ENCODE measurements at regions not wholly inside any gene's neighbourhood (a gene's known extent, or its start where the extent isn't known, plus 50 kb on each side); places are given as distances from the start of the nearest gene placed in this dataset.
"Not testable (repeated sequence)": the region's sequence is repeated elsewhere in the genome, so short reads cannot be mapped to it uniquely, and the experiment has no call there.

GRCh38 chr4:112708772-112709171, 71.8 kb downstream of the LARP7 start:
- in situ Hi-C loops (cut with HindIII; ENCODE audit: low pct_unique_long_range_greater_than_20kb, low sequenced_read_pairs) = no loop called here
- no peak for DNase-seq (ENCODE audit: low read depth)

DNA sequence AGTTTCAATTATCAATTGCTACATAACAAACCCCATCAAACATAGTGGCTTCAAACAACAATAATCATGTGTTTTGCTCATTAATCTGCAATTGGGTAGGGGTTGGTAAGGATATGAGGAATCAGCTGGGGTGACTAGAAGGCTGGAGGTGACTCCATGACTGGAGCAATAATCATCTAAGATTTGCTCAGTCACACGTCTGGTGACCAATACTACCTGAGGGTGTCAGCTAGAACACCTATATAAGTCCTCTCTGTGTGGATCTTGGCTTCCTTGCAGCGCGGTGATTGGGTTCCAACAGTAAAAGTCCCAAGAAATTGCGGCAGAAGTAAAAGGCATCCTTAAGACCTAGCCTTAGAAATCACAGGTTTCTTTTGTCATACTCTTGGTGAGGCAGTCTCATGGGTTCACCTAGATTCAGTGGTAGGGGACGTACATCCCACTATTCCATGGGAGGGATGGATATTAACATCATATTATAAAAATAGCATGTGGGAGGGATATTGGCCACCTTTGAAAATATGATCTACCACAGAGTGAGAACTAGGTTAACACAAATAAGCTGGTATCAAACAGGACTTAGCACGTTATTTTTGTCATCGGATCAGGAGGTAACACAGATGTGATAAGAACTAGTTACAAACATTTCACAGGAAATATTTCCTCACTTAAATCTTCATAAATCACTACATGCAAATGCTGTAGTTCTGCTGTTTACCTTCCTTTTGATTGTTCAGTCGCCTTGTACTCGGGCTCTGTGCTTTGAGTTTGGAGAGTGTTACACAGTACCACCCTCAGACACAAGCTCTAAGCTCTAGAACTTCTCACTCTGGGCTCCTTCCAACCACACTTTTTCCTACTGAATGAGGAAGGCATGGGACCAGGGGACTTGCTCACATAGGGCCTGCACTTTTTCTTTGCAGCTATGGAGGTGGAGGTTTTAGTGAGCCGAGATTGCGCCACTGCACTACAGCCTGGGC, 78.3 kb downstream of the LARP7 start:
- in situ Hi-C loops (cut with HindIII; ENCODE audit: low pct_unique_long_range_greater_than_20kb, low sequenced_read_pairs) = no loop called here
- DNase-seq (ENCODE audit: low read depth) = no peak

- no peak for DNase-seq (ENCODE audit: low read depth)
- in situ Hi-C loops (cut with HindIII; ENCODE audit: low pct_unique_long_range_greater_than_20kb, low sequenced_read_pairs) = no loop called here
Measured at GRCh38 chr4:112717856-112718255, 80.9 kb downstream of the LARP7 start.

GRCh38 chr4:112721627-112722026, 84.7 kb downstream of the LARP7 start:
- no peak for DNase-seq (ENCODE audit: low read depth)
- in situ Hi-C loops (cut with HindIII; ENCODE audit: low pct_unique_long_range_greater_than_20kb, low sequenced_read_pairs) = no loop called here

GRCh38 chr4:112726041-112726440, 89.1 kb downstream of the LARP7 start:
- in situ Hi-C loops (cut with HindIII; ENCODE audit: low pct_unique_long_range_greater_than_20kb, low sequenced_read_pairs) = no loop called here
- DNase-seq (ENCODE audit: low read depth) = no peak

- DNase-seq (ENCODE audit: low read depth); in situ Hi-C loops (cut with HindIII; ENCODE audit: low pct_unique_long_range_greater_than_20kb, low sequenced_read_pairs): not testable (repeated sequence)
Measured at GRCh38 chr4:112727728-112728127, 90.8 kb downstream of the LARP7 start.

DNA sequence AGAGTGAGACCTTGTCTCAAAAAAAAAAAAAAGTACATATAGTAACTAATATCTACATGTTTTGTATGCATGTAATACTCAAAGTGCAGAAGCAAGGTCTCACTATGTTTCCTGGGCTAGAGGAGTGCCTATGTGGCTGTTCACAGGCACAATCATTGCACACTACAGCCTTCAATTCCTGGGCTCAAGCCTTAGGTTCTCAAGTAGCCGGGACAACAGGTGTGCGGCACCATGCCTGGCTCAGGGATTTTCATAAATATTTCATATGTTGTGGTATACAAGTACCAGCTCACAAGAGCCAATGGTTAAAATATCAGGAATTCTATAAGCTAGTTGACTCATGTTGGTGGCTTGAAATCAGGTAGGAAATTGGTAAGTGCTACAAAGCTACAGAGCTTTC, 94.8 kb downstream of the LARP7 start:
- no peak for DNase-seq (ENCODE audit: low read depth)
- in situ Hi-C loops (cut with HindIII; ENCODE audit: low pct_unique_long_range_greater_than_20kb, low sequenced_read_pairs) = no loop called here

DNA sequence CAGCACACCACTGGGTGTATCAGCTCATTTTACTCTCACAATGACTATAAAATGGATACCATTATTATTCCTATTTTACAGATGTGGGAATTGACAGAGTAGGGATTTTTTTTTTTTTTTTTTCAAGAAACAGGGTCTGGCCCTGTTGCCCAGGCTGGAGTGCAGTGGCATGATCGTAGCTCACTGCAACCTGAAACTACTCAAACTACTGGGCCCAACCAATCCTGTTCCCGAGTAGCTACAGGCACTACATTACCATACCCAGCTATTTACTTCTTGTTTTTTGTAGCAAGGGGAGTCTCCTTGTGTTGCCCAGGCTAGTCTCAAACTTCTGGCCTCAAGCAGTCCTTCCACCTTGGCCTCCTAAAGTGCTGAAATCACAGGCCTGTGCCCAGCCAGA, 95.2 kb downstream of the LARP7 start:
- in situ Hi-C loops (cut with HindIII; ENCODE audit: low pct_unique_long_range_greater_than_20kb, low sequenced_read_pairs) = no loop called here

GRCh38 chr4:112735474-112735951, 98.6 kb downstream of the LARP7 start:
- no peak for DNase-seq (ENCODE audit: low read depth)
- in situ Hi-C loops (cut with HindIII; ENCODE audit: low pct_unique_long_range_greater_than_20kb, low sequenced_read_pairs) = no loop called here

More for the DNA sequence above, 95.2 kb downstream of the LARP7 start:
- DNase-seq (ENCODE audit: low read depth) = no peak

DNA sequence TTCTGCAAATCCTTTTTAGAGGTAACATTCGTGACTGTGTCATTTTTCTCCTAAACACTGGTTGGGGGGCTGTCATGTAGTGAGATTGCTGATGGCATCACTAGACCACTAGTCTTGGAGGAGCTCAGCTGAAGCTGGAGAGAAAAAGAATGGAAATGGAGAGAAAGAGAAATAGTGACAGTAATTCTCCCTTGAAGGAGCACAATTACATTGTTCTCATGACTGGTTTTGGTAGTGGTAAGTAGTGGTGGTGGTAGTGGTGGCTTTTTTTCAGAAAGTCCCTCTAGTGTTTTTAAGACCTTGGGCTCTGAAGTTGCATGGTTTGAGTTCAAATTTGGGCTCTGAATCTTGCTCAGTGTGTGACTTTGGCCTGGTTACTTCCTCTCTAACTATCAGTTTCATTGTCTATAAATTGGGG, 99.8 kb downstream of the LARP7 start:
- in situ Hi-C loops (cut with HindIII; ENCODE audit: low pct_unique_long_range_greater_than_20kb, low sequenced_read_pairs) = no loop called here

GRCh38 chr4:112739442-112739841, 102.5 kb downstream of the LARP7 start:
- DNase-seq (ENCODE audit: low read depth) = no peak
- in situ Hi-C loops (cut with HindIII; ENCODE audit: low pct_unique_long_range_greater_than_20kb, low sequenced_read_pairs) = no loop called here

More for the DNA sequence above, 99.8 kb downstream of the LARP7 start:
- no peak for DNase-seq (ENCODE audit: low read depth)

GRCh38 chr4:112747036-112747435, 110.1 kb downstream of the LARP7 start:
- DNase-seq (ENCODE audit: low read depth) = no peak
- in situ Hi-C loops (cut with HindIII; ENCODE audit: low pct_unique_long_range_greater_than_20kb, low sequenced_read_pairs) = no loop called here

DNA sequence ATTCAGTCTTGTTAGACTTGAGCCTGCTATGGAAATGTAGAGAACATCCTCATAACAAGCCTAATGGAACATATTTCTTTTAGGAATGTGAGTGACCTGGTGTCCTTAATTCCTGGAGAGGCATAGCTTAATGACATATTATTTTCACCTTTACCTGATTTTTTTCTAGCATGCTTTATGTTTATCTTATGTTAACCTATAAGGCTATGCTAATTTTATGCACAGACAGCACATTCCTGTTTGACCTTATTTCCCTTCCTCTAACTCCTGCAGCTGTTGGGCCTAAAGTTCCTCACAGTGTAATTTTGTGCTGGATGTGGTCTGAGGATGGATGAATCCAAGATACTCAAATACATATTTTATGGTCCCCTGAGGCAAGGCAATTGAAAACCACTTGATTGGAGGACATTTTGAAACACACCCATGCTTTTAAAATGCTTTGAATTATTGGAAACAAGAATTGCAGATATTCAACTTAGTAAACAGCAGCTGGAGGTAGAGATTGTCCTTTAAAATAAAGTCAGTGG, 111.5 kb downstream of the LARP7 start:
- no peak for DNase-seq (ENCODE audit: low read depth)
- in situ Hi-C loops (cut with HindIII; ENCODE audit: low pct_unique_long_range_greater_than_20kb, low sequenced_read_pairs) = no loop called here

DNA sequence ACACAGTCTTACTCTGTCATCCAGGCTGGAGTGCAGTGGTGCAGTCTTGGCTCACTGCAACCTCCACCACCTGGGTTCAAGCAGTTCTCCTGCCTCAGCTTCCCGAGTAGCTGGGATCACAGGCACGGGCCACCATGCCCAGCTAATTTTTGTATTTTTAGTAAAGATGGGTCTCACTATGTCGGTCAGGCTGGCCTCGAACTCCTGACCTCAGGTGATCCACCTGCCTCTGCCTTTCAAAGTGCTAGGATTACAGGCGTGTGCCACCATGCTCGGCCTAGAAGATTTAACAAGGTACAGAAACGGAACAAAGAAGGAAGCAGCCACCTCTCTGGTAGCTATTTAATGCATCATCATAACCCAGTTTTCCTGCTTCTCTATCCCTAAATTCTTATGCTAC, 113.8 kb downstream of the LARP7 start:
- in situ Hi-C loops (cut with HindIII; ENCODE audit: low pct_unique_long_range_greater_than_20kb, low sequenced_read_pairs) = not testable (repeated sequence)

DNA sequence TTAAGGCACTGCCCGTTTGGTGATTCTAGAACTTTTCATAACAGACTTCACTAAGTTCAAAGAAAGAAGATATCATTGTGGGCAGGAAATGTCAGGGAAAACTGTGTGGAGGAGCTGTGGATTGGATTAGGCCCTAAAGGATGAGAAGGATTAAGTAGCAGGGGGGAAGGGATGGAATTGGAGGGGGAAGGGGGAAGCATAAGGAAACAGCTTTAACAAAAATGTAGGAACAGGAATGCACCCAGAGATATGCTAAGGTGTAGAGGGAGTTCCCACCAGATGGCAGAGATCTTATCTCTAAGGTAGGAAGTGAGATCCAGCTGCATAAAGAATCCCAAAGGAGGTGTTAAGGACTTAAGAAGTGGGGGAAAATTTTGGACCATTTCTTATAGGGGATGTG, 114.5 kb downstream of the LARP7 start:
- in situ Hi-C loops (cut with HindIII; ENCODE audit: low pct_unique_long_range_greater_than_20kb, low sequenced_read_pairs) = no loop called here
- no peak for DNase-seq (ENCODE audit: low read depth)

More for the DNA sequence above, 113.8 kb downstream of the LARP7 start:
- DNase-seq (ENCODE audit: low read depth) = not testable (repeated sequence)

- in situ Hi-C loops (cut with HindIII; ENCODE audit: low pct_unique_long_range_greater_than_20kb, low sequenced_read_pairs) = no loop called here
- no peak for DNase-seq (ENCODE audit: low read depth)
Measured at GRCh38 chr4:112752061-112752460, 115.1 kb downstream of the LARP7 start.

- no peak for DNase-seq (ENCODE audit: low read depth)
- in situ Hi-C loops (cut with HindIII; ENCODE audit: low pct_unique_long_range_greater_than_20kb, low sequenced_read_pairs) = no loop called here
Measured at GRCh38 chr4:112752510-112752909, 115.6 kb downstream of the LARP7 start.

DNA sequence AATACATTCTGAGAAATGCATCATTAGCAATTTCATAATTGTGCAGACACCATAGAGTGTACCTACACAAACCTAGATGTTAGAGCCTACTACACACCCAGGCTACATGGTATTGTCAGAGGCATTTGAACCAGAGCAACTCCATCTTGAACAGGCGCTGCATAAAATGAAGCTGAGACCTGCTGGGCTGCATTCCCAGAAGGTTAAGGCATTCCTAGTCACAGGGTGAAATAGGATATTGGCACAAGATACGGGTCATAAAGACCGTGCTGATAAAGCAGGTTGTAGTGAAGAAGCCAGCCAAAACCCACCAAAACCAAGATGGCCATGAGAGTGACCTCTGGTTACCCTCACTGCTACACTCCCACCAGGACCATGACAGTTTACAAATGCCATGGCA, 116.4 kb downstream of the LARP7 start:
- in situ Hi-C loops (cut with HindIII; ENCODE audit: low pct_unique_long_range_greater_than_20kb, low sequenced_read_pairs) = no loop called here
- DNase-seq (ENCODE audit: low read depth) = no peak

GRCh38 chr4:112759313-112759712, 122.4 kb downstream of the LARP7 start:
- no peak for DNase-seq (ENCODE audit: low read depth)
- in situ Hi-C loops (cut with HindIII; ENCODE audit: low pct_unique_long_range_greater_than_20kb, low sequenced_read_pairs) = no loop called here

Data from Caki2 (cell line).